ENCODE measurements at regions not wholly inside any gene's neighbourhood (a gene's known extent, or its start where the extent isn't known, plus 50 kb on each side); places are given as distances from the start of the nearest gene placed in this dataset.
"Not testable (repeated sequence)": the region's sequence is repeated elsewhere in the genome, so short reads cannot be mapped to it uniquely, and the experiment has no call there.

DNA sequence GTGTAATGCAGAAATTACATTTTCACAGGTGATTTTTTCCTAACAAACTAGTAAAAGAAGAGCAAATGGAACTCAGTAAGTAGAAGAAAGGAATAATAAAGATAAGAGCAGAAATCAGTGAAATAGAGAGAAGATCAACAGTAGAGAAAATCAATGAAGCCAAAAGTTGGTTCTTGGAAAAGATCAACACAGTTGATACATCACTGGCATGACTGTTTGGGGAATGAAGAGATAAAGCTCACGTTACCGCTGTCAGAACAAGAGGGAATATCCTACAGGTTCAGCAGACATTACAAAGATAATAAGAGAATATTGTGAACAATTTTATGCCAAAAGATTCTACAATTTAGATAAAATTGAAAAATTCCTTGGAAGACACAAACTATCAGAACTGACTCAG, 146.4 kb downstream of the ACTR3B start:
- no peak for DNase-seq

- DNase-seq, result no peak
These were observed 147.7 kb downstream of the ACTR3B start for GRCh38 chr7:152907042-152907761.

- no peak for DNase-seq
These were observed 149.7 kb downstream of the ACTR3B start for GRCh38 chr7:152909280-152909679.

DNA sequence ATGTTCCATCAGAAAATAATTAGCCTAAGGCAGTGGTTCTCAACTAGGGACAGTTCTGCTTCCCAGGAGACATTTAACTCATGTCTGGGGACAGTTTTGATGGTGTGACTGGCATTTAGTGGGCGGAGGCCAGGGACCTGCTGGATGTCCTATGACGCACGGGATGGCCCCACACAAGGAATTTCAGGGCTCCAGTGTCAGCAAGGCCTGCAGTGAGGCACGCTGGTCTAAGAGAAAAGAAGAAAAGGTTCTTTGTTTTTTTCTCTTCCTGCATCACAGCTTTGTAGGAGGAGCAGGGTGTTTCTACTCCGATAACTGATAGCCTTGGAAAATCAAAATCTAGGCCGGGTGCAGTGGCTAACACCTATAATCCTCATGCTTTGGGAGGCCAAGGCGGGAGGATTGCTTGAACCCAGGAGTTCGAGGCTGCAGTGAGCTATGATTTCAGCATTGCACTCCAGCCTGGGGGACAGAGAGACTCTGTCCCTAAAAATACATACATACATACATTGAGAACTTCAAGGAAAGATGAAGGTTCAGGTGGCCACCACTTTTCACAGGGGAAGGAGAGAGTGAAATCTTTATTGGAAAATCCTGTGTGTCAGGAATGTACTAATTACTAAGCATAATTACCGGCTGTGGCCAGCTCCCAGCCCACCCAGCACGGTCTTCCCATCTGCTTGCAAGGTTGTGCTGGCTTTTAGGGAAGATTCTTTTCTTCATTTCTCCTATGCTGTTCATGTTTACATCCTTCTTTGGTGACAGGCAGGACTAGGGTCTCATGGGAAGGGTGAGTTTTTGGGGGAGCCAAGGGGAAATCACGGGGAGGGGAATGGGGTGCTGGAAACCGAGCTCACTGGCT, 150.4 kb downstream of the ACTR3B start:
- no peak for DNase-seq

DNA sequence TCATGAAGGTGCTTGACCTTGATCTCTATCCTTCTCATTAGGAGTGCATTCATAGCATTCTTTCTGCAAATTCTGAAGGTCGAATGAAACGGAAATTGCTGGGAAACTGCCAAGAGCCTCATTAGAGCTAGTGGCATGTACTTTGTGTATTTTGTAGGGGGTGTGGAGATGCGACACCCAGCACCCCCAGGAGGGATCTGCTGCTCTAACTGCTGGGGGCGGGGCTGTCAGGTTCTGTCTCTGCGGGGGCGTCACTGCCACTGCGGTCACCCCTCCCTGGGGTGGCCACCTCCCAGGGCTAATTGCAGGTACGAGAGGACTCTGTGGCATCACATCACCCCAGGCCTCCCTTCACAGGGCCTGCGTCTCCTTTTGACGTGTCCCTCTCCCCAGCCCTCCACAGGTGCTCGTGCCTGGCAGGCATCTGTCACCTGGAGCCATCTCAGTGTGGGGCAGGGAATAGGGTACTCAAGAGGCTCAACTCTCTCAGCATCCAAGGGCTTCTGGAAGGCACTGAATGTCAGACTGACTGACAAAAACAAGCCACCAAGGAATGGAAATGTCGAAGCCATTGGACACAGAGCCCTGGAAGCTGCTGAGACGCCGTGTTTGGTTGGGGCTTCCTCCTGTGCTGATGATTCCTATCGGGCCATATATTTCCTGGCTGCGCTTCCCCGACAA, 151.1 kb downstream of the ACTR3B start:
- DNase-seq, result no peak

- no peak for DNase-seq
These were observed 151.6 kb downstream of the ACTR3B start for GRCh38 chr7:152911226-152911560.

DNA sequence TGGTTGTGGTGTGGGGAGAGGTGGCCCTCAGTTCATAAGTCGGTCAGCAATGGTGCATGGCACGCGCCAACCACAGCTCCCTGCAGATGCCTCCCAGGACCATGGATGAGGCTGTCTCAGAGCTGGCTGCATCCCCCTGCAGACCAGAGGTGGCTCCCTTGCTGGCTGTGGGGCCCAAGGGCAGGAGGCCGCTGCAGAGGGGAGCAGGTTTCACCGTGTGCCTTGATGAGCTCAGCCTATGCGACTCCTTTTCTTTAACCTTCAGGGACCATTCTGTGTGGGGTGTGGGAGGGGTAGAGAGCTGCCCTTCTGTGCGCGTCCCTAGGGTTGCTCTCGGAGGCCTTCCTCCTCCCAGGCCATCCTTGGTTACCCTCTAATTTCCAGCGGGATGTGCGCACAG, 152.4 kb downstream of the ACTR3B start:
- no peak for DNase-seq

DNA sequence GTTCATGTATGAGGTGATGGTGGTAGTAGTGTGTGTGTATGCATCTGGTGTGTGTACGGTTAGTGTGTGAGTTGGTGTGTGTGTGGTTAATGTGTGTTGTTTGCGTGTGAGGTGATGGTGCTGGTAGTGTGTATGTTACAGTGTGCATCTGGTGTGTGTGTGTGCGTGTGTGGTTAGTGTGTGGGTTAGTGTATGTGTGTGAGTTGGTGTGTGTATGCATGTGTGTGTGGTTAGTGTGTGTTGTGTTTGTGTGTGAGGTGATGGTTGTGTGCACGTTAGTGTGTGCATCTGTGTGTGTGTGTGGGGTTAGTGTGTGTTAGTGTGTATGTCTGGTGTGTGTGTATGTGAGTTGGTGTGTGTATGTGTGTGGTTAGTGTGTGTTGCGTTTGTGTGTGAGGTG, 153.0 kb downstream of the ACTR3B start:
- DNase-seq, result no peak

GRCh38 chr7:152913492-152913891, 153.9 kb downstream of the ACTR3B start:
- DNase-seq, result no peak

DNA sequence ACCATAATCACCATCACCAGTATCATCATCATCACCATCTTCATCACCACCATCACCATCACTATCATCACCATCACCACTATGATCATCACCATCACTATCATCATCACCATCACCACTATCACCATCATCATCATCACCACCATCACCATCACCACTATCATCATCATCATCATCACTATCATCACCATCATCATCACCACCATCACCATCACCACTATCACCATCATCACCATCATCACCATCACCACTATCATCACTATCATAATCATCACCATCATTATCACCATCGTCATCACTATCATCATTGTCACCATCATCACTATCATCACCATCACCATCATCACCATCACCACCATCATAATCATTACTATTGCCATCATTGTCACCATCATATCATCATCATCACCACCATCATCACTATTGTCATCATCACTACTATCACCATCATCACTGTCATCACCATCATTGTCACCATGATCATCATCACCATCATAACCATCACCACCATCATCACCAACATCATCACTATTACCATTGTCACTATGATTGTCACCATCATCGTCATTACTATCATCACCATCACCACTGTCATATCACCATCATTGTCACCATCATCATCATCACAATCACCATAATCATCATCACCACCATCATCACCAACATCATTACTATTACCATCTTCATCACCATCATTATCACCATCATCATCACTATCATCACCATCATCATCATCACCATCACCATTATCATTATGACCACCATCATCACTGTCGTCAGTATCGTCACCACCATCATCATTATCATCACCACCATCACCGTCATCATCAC, 154.7 kb downstream of the ACTR3B start:
- DNase-seq, result no peak

DNA sequence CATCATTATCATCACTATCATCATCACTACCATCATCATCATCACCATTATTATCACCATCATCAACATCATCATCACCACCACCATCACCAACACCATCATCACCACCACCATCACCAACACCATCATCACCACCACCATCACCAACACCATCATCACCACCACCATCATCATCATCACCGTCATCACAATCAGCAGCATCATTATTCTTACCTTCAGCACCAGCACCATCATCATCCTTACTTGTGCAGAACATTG, 155.2 kb downstream of the ACTR3B start:
- not testable (repeated sequence) for DNase-seq

- DNase-seq, result no peak
These were observed 162.9 kb downstream of the ACTR3B start for GRCh38 chr7:152922318-152923081.

- DNase-seq, result no peak
These were observed 164.2 kb downstream of the ACTR3B start for GRCh38 chr7:152923711-152924110.

- no peak for DNase-seq
These were observed 164.7 kb downstream of the ACTR3B start for GRCh38 chr7:152924238-152924637.

DNA sequence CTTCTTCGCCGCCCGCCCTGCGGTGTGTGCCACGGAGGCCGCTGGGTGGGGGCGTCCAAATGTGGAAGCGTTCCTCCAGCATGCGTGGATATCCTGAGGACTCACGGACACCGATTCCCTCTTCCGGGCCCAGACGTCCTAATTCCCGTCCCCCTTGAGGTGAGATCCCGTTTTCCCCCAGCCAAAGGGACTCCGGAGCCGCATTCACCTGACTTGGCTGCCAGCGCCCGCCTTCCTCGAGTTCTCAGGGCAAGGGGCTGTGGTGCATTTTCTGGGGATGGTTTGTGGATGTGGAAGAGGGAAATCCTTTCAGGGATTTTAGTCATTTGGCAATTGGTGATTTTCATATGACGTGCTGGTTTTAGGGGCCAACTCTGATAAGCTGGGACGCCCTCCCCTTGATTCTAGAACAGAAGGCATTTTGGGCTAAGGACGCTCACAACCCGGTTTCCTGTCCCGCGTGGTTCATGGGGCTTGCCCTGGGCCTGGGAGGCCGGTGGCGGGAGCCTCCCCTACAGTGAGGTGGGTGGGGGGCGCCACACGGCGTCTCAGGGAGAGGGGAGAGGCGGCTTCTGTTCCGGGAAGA, 165.4 kb downstream of the ACTR3B start:
- DNase-seq, result no peak

DNA sequence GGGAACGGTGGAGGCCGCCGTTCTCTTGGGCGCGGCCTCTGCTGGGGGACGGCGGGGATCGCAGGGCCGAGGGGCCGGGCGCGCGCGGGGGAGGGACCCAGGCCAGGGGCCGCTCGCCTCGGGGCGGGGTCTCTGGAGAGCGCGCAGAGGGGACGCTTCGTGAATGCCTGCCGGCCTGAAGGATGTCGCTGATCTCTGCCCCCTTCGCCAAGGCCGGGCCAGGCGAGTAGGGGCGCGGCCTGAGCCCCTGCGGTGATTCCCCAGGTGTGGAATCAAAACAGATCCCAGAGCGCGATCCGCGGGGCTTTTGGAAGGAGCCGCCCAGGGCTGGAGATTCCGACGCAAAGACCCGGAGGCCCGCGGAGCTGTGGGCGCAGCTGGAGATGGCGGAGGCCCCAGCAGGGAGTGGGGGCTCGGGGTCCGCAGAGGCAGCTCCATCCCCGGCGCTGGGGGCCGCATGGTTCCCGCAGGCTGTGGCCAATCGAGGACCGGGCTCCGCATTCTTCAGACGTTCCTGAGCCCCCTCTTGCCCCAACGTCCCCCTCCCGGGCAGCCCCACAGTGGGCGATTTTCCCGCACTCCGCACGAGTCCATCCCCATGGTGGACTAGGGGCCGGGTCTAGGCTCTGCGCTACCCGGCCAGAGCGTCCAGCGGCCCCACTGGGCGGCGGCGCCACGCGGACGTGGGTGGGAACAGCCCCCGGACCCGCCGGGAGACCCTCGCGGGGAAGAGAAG, 166.0 kb downstream of the ACTR3B start:
- no peak for DNase-seq

DNA sequence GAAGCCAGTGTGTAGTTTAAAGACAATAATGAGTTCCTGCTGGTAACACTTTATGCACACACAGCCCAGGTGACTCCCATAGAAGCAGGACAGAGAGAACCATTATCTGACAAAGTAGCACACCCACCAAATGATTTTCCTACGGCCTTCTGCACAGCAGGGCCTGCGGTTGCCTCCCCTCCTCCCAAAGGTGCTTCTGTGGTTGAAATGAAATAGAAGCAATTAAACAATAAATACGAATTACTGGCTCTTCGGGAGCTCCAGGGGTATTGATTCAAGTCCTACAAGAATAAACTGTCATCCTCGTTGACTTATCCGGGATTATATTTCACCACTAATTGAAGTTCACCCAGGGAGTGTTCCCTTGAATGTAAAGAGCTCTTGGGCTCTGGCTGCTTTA, 172.1 kb downstream of the ACTR3B start:
- no peak for DNase-seq

DNA sequence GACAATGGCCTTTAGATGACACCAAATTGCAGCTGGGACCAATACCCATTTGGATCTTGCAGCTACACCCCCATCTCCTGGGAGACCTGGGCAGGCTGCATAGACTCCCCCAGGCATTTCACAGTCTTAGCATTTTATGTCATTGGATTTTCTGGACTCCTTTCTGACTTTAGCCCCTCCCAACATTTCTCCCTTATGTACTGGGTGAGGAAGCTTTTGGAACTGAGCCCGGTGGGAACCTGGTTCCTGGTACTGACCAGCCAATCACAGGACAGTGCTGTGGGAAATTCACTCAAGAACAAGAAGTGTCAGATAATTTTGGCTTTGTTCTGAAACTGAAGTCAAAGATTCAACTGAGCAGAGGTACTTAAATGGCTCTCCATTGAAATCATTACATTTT, 177.7 kb downstream of the ACTR3B start:
- DNase-seq, result no peak

DNA sequence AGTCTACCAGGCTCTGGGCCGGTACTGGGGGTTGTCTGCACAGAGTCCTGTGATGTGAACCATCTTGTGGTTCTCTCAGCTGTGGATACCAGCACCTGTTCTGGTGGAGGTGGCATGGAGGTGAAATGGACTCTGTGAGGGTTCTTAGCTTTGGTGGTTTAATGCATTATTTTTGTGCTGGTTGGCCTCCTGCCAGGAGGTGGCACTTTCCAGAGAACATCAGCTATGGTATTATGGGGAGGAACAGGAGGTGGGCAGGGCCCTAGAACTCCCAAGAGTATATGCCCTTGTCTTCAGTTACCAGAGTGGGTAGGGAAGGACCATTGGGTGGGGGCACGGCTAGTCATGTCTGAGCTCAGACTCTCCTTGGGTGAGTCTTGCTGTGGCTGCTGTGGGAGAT, 187.1 kb downstream of the ACTR3B start:
- not testable (repeated sequence) for DNase-seq

DNA sequence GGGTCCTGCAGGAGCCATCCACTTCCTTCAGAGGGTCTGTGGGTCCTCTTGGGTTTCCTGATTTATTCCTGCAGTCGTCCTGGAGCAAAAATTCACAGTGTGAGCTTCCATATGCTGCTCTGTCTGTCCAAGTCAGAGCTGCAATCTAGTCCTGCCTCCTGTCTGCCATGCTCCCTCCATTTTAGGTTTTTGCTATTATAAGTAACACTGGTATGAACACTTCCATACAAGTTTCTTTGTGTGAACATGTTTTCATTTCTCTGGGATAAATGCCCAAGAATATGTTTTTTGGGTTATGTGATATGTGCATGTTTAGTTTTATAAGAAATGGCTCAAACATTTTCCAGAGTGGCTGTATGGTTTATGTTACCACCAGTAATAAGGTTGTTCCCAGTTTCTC, 188.1 kb downstream of the ACTR3B start:
- DNase-seq, result no peak

DNA sequence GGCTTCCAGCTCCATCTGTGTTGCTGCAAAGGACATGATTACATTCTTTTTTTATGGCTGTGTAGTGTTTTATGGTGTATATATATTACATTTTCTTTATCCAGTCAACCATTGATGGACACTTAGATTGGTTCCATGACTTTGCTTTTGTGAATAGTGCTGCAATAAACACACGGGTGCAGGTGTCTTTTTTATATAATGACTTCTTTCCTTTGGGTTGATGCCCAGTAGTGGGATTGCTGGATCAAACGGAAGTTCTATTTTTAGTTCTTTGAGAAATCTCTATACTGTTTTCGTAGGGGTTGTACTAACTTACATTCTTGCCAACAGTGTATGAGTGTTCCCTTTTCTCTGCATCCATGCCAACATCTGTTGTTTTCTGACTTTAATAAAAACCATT, 189.7 kb downstream of the ACTR3B start:
- DNase-seq, result no peak

All from GDM1 (cell line).